Neural progenitor cell (in vitro differentiated cells): ENCODE measurements at regions not wholly inside any gene's neighbourhood (a gene's known extent, or its start where the extent isn't known, plus 50 kb on each side); places are given as distances from the start of the nearest gene placed in this dataset.

Source experiments
- DNase-seq: peaks from one replicate; pipeline ENCODE4 v3.0.0-alpha.2; 2016; ENCODE audit warnings: low spot score
- H2AFZ ChIP-seq: fragments of 200-600 bp; sonication (generic); replicated peaks from 2 replicates; pipeline ENCODE4 v1.6.1; 2016; ENCODE audit warnings: antibody characterized with exemption
- H3F3A ChIP-seq: fragments of 200-600 bp; sonication (generic); 2 replicates; pipeline ENCODE4 v1.6.1; 2016; ENCODE audit warnings: antibody characterized with exemption, low read depth
- H3K27ac ChIP-seq: fragments of 200-600 bp; sonication (generic); 2 replicates; pipeline ENCODE4 v1.5.1; 2016; ENCODE audit warnings: mild to moderate bottlenecking
- H3K27me3 ChIP-seq: fragments of 200-600 bp; sonication (generic); 2 replicates; pipeline ENCODE4 v1.6.1; 2016; ENCODE audit warnings: mild to moderate bottlenecking, moderate library complexity
- H3K36me3 ChIP-seq: fragments of 200-600 bp; sonication (generic); 2 replicates; pipeline ENCODE4 v1.5.1; 2016
- H3K4me1 ChIP-seq: fragments of 200-600 bp; sonication (generic); 2 replicates; pipeline ENCODE4 v1.6.1; 2016; ENCODE audit warnings: mixed run types
- H3K4me2 ChIP-seq: fragments of 200-600 bp; sonication (generic); 2 replicates; pipeline ENCODE4 v1.6.1; 2016
- H3K4me3 ChIP-seq: fragments of 200-600 bp; sonication (generic); 2 replicates; pipeline ENCODE4 v1.5.1; 2016
- H3K79me2 ChIP-seq: fragments of 200-600 bp; sonication (generic); 2 replicates; pipeline ENCODE4 v1.6.1; 2016; ENCODE audit warnings: low read depth
- H3K9ac ChIP-seq: fragments of 200-600 bp; sonication (generic); 2 replicates; pipeline ENCODE4 v1.6.1; 2016
- H3K9me3 ChIP-seq: fragments of 200-600 bp; sonication (generic); 2 replicates; pipeline ENCODE4 v1.5.1; 2016; ENCODE audit warnings: low read depth
- H4K20me1 ChIP-seq: fragments of 200-600 bp; sonication (generic); 2 replicates; pipeline ENCODE4 v1.6.1; 2016; ENCODE audit warnings: low read depth
- H3K27ac Mint-ChIP-seq: 3 replicates; pipeline ENCODE4 v1.8.0; 2021; ENCODE audit warnings: mixed read lengths
- H3K27me3 Mint-ChIP-seq: 2 replicates; pipeline ENCODE4 v1.8.0; 2022; ENCODE audit warnings: low read depth, mild to moderate bottlenecking, inconsistent platforms, moderate library complexity, mixed read lengths; ENCODE audit not compliant: insufficient read depth
- H3K36me3 Mint-ChIP-seq: 3 replicates; pipeline ENCODE4 v1.8.0; 2021; ENCODE audit warnings: mixed read lengths
- H3K4me1 Mint-ChIP-seq: 3 replicates; pipeline ENCODE4 v1.8.0; 2021; ENCODE audit warnings: mixed read lengths
- H3K4me3 Mint-ChIP-seq: 3 replicates; pipeline ENCODE4 v1.8.0; 2021; ENCODE audit warnings: mild to moderate bottlenecking, moderate library complexity, mixed read lengths
- H3K9me3 Mint-ChIP-seq: 3 replicates; pipeline ENCODE4 v1.8.0; 2020; ENCODE audit warnings: mixed read lengths
- EZH2 ChIP-seq: fragments of 200-600 bp; sonication (generic); IDR thresholded peaks from 2 replicates; pipeline ENCODE4 v1.6.1; 2017; ENCODE audit warnings: antibody characterized with exemption, mild to moderate bottlenecking, moderate library complexity
- EZH2phosphoT487 ChIP-seq: fragments of 200-600 bp; sonication (generic); IDR thresholded peaks from 2 replicates; pipeline ENCODE4 v1.6.1; 2017; ENCODE audit warnings: antibody characterized with exemption
- TF ChIP-seq, protein P1 (sequence below): fragments of 200-600 bp; sonication (generic); IDR thresholded peaks from 2 replicates; pipeline ENCODE4 v1.5.1; 2017; ENCODE audit warnings: antibody characterized with exemption, mild to moderate bottlenecking

DNA sequence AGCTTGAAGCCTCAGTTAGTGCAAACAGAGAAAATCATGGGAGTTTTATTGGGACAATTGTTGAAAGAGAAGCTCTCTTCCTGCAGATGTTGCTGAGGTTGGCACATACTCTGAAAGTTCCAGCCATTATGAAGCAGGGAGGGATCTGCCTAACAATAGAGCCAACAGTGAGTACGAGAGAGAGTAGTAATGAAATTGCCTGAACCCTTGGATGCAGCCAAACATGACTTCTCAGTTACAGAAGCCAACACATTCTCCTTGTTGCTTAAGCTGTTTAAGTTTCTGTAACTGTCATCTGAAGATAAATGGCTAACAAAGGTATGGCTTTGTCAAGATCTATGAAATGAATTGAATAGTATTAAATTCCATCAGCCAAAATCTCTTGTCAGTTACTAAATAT, 211.0 kb upstream of the TTC14 start:
- no peak for DNase-seq
- Histone ChIP-seq H3K27ac (no peak overlapping the region), H3K9ac (no peak overlapping the region), H3K36me3 (no peaks in the 10 kb centered on the region), H4K20me1 (no peaks in the 10 kb centered on the region), H3K4me3 (no peak overlapping the region), H3K79me2 (no peaks in the 10 kb centered on the region), H3F3A (no peaks in the 10 kb centered on the region), H3K4me1 (no peaks in the 10 kb centered on the region), H3K27me3 (no peaks in the 10 kb centered on the region), H3K9me3 (no peaks in the 10 kb centered on the region), H3K4me2 (no peak overlapping the region), H2AFZ (no peak overlapping the region)
- no peak overlapping the region for H3K4me3 Mint-ChIP-seq
- TF ChIP-seq EZH2phosphoT487 (no peak), EZH2 (no peak)
- TF ChIP-seq, protein P1, sequence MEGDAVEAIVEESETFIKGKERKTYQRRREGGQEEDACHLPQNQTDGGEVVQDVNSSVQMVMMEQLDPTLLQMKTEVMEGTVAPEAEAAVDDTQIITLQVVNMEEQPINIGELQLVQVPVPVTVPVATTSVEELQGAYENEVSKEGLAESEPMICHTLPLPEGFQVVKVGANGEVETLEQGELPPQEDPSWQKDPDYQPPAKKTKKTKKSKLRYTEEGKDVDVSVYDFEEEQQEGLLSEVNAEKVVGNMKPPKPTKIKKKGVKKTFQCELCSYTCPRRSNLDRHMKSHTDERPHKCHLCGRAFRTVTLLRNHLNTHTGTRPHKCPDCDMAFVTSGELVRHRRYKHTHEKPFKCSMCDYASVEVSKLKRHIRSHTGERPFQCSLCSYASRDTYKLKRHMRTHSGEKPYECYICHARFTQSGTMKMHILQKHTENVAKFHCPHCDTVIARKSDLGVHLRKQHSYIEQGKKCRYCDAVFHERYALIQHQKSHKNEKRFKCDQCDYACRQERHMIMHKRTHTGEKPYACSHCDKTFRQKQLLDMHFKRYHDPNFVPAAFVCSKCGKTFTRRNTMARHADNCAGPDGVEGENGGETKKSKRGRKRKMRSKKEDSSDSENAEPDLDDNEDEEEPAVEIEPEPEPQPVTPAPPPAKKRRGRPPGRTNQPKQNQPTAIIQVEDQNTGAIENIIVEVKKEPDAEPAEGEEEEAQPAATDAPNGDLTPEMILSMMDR: no peak
- H3K4me1 Mint-ChIP-seq: no peaks in the 10 kb centered on the region
- H3K27me3 Mint-ChIP-seq: no peaks in the 10 kb centered on the region
- H3K36me3 Mint-ChIP-seq: no peaks in the 10 kb centered on the region
- no peak overlapping the region for H3K27ac Mint-ChIP-seq
- no peaks in the 10 kb centered on the region for H3K9me3 Mint-ChIP-seq

DNA sequence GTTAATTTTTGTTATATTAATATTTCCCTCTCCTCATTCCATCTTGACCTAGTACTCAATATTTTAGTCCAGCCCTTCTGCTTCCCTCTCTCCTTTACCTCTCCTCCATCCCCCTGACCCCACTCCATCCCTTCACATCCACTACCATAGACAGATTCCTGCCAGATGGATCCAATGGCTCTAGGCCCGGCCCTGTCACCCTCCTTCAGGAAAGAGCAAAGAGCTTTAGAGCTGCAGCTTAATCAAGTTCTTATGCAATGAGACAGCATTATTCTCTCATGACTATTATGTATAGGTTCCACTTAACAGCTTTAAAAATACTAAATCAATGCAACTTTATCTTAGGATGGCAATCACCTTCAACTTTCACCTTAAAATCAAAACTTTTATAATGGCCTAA, 200.7 kb upstream of the TTC14 start:
- no peaks in the 10 kb centered on the region for H4K20me1 ChIP-seq
- no peak overlapping the region for H3K27ac ChIP-seq
- TF ChIP-seq, protein P1: no peak
- TF ChIP-seq EZH2: no peak
- no peak for TF ChIP-seq EZH2phosphoT487
- Mint-ChIP-seq H3K4me1 (no peaks in the 10 kb centered on the region), H3K4me3 (no peak overlapping the region), H3K36me3 (no peaks in the 10 kb centered on the region), H3K27me3 (no peaks in the 10 kb centered on the region), H3K27ac (no peak overlapping the region), H3K9me3 (no peaks in the 10 kb centered on the region)
- H3K27me3 ChIP-seq: no peaks in the 10 kb centered on the region
- no peaks in the 10 kb centered on the region for H3K9me3 ChIP-seq
- no peak overlapping the region for H3K4me2 ChIP-seq
- no peak overlapping the region for H2AFZ ChIP-seq
- no peaks in the 10 kb centered on the region for H3K79me2 ChIP-seq
- no peaks in the 10 kb centered on the region for H3K36me3 ChIP-seq
- H3K9ac ChIP-seq: no peak overlapping the region
- H3K4me3 ChIP-seq: no peak overlapping the region
- H3F3A ChIP-seq: no peaks in the 10 kb centered on the region
- no peaks in the 10 kb centered on the region for H3K4me1 ChIP-seq
- DNase-seq: no peak

DNA sequence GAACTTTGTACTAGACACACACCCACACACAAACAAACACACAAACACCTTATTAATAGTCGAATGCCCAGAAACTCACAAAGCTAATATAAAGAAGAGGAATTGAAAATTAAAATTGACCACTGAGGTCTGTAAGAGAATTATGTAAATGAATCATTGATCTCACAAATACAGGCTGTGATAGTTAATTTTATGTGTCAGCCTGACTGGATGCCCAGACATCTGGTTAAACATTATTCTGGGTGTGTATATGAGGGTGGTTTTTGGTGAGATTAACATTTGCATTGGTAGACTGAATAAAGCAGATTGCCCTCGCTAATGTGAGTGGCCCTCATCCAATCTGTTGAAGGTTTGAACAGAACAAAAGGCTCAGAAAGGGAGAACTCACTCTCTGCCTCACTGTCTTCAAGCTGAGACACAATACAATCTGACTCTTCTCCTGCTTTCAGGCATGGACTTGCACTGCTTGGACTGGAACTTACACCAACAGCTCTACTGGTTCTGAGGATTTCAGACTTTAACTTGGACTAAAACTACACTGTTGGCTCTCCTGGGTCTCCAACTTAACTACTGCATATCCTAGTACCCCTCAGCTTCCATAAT, 199.4 kb upstream of the TTC14 start:
- Mint-ChIP-seq H3K4me3 (no peak overlapping the region), H3K27ac (no peak overlapping the region), H3K36me3 (no peaks in the 10 kb centered on the region), H3K9me3 (no peaks in the 10 kb centered on the region), H3K27me3 (no peaks in the 10 kb centered on the region), H3K4me1 (no peaks in the 10 kb centered on the region)
- Histone ChIP-seq H3K79me2 (no peaks in the 10 kb centered on the region), H2AFZ (no peak overlapping the region), H3F3A (no peaks in the 10 kb centered on the region), H3K4me2 (no peak overlapping the region), H3K36me3 (no peaks in the 10 kb centered on the region), H3K27me3 (no peaks in the 10 kb centered on the region), H3K9me3 (no peaks in the 10 kb centered on the region), H3K4me1 (no peaks in the 10 kb centered on the region), H4K20me1 (no peaks in the 10 kb centered on the region), H3K9ac (no peak overlapping the region), H3K4me3 (no peak overlapping the region), H3K27ac (no peak overlapping the region)
- TF ChIP-seq EZH2 (no peak), EZH2phosphoT487 (no peak)
- TF ChIP-seq, protein P1: no peak
- no peak for DNase-seq
